ENCODE measurements at regions not wholly inside any gene's neighbourhood (a gene's known extent, or its start where the extent isn't known, plus 50 kb on each side); places are given as distances from the start of the nearest gene placed in this dataset.

DNA sequence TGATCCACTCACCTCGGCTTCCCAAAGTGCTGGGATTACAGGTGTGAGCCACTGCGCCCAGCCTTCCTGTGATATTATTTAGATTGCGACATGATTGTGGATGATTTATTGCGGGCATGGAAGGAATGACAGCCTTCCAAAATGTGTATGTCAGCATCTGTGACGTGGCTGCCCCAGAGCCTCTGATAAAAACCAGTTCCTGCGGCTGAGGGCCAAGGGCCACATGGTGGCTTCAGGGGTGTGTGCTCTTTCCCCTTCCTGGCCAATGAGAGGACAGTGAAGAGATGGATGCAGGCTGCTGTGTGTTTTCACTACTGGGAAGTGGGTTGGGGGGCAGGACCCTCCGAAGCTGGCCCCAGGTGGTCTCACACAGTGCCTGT, 57.4 kb upstream of the HGFAC start:
- TF ChIP-seq ZNF565 (CRISPR knock-in tag; conservative IDR thresholded peaks at IDR 0.05; ENCODE audit: low read depth) (no peak), ZC3H10 (CRISPR knock-in tag; IDR thresholded peaks at IDR 0.05) (no peak), CSDC2 (CRISPR knock-in tag; IDR thresholded peaks at IDR 0.05) (no peak), SNAI2 (CRISPR knock-in tag; IDR thresholded peaks at IDR 0.05) (no peak), TOX (CRISPR knock-in tag; IDR thresholded peaks at IDR 0.05; ENCODE audit: borderline replicate concordance) (no peak), ESRRG (CRISPR knock-in tag; IDR thresholded peaks at IDR 0.05) (no peak), CREB5 (CRISPR knock-in tag; IDR thresholded peaks at IDR 0.05; ENCODE audit: low read depth) (no peak), RARB (CRISPR knock-in tag; IDR thresholded peaks at IDR 0.05) (no peak), GLIS3 (CRISPR knock-in tag; IDR thresholded peaks at IDR 0.05) (no peak), BACH2 (CRISPR knock-in tag; IDR thresholded peaks at IDR 0.05; ENCODE audit: borderline replicate concordance) (no peak), TCF4 (CRISPR knock-in tag; IDR thresholded peaks at IDR 0.05; ENCODE audit: borderline replicate concordance) (no peak), POU6F1 (CRISPR knock-in tag; IDR thresholded peaks at IDR 0.05; ENCODE audit: borderline replicate concordance, low read depth) (no peak)
- TF ChIP-seq, protein P1, sequence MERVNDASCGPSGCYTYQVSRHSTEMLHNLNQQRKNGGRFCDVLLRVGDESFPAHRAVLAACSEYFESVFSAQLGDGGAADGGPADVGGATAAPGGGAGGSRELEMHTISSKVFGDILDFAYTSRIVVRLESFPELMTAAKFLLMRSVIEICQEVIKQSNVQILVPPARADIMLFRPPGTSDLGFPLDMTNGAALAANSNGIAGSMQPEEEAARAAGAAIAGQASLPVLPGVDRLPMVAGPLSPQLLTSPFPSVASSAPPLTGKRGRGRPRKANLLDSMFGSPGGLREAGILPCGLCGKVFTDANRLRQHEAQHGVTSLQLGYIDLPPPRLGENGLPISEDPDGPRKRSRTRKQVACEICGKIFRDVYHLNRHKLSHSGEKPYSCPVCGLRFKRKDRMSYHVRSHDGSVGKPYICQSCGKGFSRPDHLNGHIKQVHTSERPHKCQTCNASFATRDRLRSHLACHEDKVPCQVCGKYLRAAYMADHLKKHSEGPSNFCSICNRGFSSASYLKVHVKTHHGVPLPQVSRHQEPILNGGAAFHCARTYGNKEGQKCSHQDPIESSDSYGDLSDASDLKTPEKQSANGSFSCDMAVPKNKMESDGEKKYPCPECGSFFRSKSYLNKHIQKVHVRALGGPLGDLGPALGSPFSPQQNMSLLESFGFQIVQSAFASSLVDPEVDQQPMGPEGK (CRISPR knock-in tag; IDR thresholded peaks at IDR 0.05; ENCODE audit: borderline replicate concordance) = no peak
